BLaER1 (cell line): ENCODE measurements at regions not wholly inside any gene's neighbourhood (a gene's known extent, or its start where the extent isn't known, plus 50 kb on each side); places are given as distances from the start of the nearest gene placed in this dataset.
A peak's percentile ranks its signal among the peaks of the same experiment; 100 is the strongest.

Experiments used
- H3K27ac ChIP-seq: shearing (Covaris generic); formaldehyde crosslinking; 2 replicates; pipeline ENCODE4 v1.8.1; 2022
- H3K27me3 ChIP-seq: shearing (Covaris generic); formaldehyde crosslinking; 2 replicates; pipeline ENCODE4 v1.8.1; 2022
- H3K36me3 ChIP-seq: shearing (Covaris generic); formaldehyde crosslinking; 2 replicates; pipeline ENCODE4 v1.8.1; 2022
- H3K4me1 ChIP-seq: shearing (Covaris generic); formaldehyde crosslinking; 2 replicates; pipeline ENCODE4 v1.8.1; 2022
- H3K4me2 ChIP-seq: shearing (Covaris generic); formaldehyde crosslinking; 2 replicates; pipeline ENCODE4 v1.8.1; 2022
- H3K4me3 ChIP-seq: shearing (Covaris generic); formaldehyde crosslinking; 2 replicates; pipeline ENCODE4 v1.8.1; 2022
- H3K9ac ChIP-seq: shearing (Covaris generic); formaldehyde crosslinking; 2 replicates; pipeline ENCODE4 v1.8.1; 2022
- H3K9me3 ChIP-seq: shearing (Covaris generic); formaldehyde crosslinking; 2 replicates; pipeline ENCODE4 v1.8.1; 2022
- H4K20me1 ChIP-seq: shearing (Covaris generic); formaldehyde crosslinking; 2 replicates; pipeline ENCODE4 v1.8.1; 2022
- Cebpa-rat ChIP-seq: shearing (Covaris generic); IDR thresholded peaks from 2 replicates; pipeline ENCODE4 v1.8.1; 2022

DNA sequence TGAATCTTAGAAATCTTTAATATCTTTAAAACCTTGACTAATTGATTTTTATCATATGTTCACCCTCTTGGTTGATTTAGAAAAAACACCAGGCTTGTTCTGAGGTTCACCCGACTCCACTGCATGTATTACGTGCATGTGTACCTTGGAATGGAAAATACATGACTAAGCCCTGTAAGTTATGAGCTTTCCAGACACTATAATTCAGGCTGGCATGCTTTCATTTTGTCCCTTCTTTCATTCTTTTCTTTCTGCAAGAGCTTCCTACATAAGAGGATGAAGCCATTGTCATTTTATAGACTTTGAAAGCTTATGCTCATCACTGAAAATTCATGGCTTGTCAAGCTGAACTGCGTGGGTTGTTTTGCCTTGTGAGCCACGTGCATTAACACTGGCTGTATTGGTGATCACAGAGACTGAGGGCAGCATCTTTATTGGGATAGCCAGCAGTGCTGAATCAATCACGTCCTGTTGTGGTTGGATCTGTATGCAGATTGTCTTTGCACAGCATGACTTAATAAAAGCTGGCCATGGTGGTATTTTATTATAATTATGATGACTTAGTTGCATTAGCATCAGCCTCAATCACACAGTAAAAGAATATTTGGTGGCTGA lies 141.9 kb downstream of the SLIT2 start:
- H3K4me3 ChIP-seq: no peak overlapping the region
- no peaks in the 10 kb centered on the region for H3K27me3 ChIP-seq
- no peak for TF ChIP-seq Cebpa-rat
- H3K27ac ChIP-seq: no peak overlapping the region
- no peaks in the 10 kb centered on the region for H3K9me3 ChIP-seq
- no peaks in the 10 kb centered on the region for H4K20me1 ChIP-seq
- no peak overlapping the region for H3K4me2 ChIP-seq
- H3K4me1 ChIP-seq: no peaks in the 10 kb centered on the region
- no peaks in the 10 kb centered on the region for H3K36me3 ChIP-seq
- H3K9ac ChIP-seq: no peak overlapping the region

GRCh38 chr4:20394512-20394911 lies 142.8 kb downstream of the SLIT2 start:
- Histone ChIP-seq H3K9ac (no peak overlapping the region), H3K4me1 (no peaks in the 10 kb centered on the region), H3K4me3 (no peak overlapping the region), H3K4me2 (no peak overlapping the region), H3K27me3 (no peaks in the 10 kb centered on the region), H4K20me1 (no peaks in the 10 kb centered on the region), H3K27ac (no peak overlapping the region), H3K36me3 (no peaks in the 10 kb centered on the region), H3K9me3 (no peaks in the 10 kb centered on the region)
- TF ChIP-seq Cebpa-rat: no peak

- Histone ChIP-seq H3K27me3 (no peaks in the 10 kb centered on the region), H4K20me1 (no peaks in the 10 kb centered on the region), H3K9me3 (no peaks in the 10 kb centered on the region), H3K9ac (no peak overlapping the region), H3K4me1 (no peaks in the 10 kb centered on the region), H3K4me2 (no peak overlapping the region), H3K27ac (no peak overlapping the region), H3K36me3 (no peaks in the 10 kb centered on the region), H3K4me3 (no peak overlapping the region)
- no peak for TF ChIP-seq Cebpa-rat
These were observed 143.6 kb downstream of the SLIT2 start for GRCh38 chr4:20395160-20395773.

DNA sequence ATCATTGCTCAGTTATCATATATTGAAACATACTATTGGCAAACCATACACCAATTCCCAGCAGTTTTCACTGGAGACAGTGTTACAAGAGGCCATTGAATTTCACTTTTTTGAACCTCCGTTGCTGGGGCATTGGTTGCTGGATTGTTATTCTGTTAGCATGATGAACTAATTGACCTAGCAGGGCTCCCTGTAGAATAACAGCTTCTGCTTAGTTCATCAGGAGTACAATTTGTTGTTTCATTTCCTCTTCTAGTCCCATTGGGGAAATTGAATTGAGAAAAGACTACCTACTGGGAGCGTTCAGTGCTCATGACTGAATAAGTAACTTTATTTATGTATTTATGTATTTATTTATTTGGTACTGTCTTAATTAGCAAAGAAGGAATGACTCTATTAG lies 151.6 kb downstream of the SLIT2 start:
- TF ChIP-seq Cebpa-rat: no peak
- H3K36me3 ChIP-seq: no peaks in the 10 kb centered on the region
- H3K9me3 ChIP-seq: no peaks in the 10 kb centered on the region
- no peak overlapping the region for H3K27ac ChIP-seq
- no peak overlapping the region for H3K4me2 ChIP-seq
- no peak overlapping the region for H3K4me3 ChIP-seq
- H3K9ac ChIP-seq: no peak overlapping the region
- H4K20me1 ChIP-seq: no peaks in the 10 kb centered on the region
- H3K4me1 ChIP-seq: no peaks in the 10 kb centered on the region
- H3K27me3 ChIP-seq: no peaks in the 10 kb centered on the region

DNA sequence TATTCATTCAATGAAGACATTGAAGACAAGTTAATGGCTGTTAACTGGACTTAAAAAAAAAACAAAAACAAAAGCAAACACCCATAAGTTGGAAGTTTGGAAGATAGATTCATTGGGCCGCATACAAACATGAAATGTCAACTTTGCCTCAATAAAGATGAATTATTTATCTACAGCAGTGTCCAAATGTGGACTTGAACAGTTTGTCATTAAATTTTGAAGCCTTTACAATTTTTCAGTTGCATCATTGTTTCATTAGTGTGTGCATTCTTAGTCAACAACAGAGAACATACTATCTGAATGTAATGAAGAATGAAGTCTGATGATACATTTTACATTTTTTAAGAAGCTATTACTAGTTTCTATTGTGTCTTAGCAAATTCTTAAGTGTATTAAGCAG lies 152.1 kb downstream of the SLIT2 start:
- no peaks in the 10 kb centered on the region for H3K9me3 ChIP-seq
- H4K20me1 ChIP-seq: no peaks in the 10 kb centered on the region
- no peaks in the 10 kb centered on the region for H3K4me1 ChIP-seq
- no peaks in the 10 kb centered on the region for H3K36me3 ChIP-seq
- TF ChIP-seq Cebpa-rat: no peak
- no peak overlapping the region for H3K4me2 ChIP-seq
- no peak overlapping the region for H3K27ac ChIP-seq
- H3K4me3 ChIP-seq: no peak overlapping the region
- H3K27me3 ChIP-seq: no peaks in the 10 kb centered on the region
- no peak overlapping the region for H3K9ac ChIP-seq

- H3K4me1 ChIP-seq: no peaks in the 10 kb centered on the region
- H3K9me3 ChIP-seq: no peaks in the 10 kb centered on the region
- H4K20me1 ChIP-seq: no peaks in the 10 kb centered on the region
- no peaks in the 10 kb centered on the region for H3K27me3 ChIP-seq
- H3K4me2 ChIP-seq: no peak overlapping the region
- no peak overlapping the region for H3K9ac ChIP-seq
- no peak for TF ChIP-seq Cebpa-rat
- H3K4me3 ChIP-seq: no peak overlapping the region
- H3K36me3 ChIP-seq: no peaks in the 10 kb centered on the region
- H3K27ac ChIP-seq: no peak overlapping the region
These were observed 156.9 kb downstream of the SLIT2 start for GRCh38 chr4:20408611-20409010.

DNA sequence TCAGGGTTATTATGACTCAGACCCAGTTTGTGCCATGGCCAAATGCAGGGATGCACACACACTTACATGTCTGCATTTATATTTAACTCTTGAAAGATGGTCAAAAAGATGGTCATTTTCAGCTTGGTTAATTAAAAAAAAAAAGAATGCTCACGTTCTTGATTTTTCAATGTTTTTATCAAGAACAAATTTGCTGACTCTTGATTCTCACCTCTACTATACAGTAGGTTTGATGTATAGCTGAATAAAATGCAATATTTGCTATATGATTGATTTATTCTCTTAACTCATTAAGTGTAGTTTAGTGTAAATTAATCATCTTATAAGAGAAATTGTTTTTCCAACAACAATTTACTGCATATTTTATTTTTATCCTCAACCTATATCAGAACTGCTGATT lies 160.4 kb downstream of the SLIT2 start:
- Histone ChIP-seq H3K4me2 (no peak overlapping the region), H3K4me3 (no peak overlapping the region), H4K20me1 (no peaks in the 10 kb centered on the region), H3K9me3 (no peaks in the 10 kb centered on the region), H3K36me3 (no peaks in the 10 kb centered on the region), H3K4me1 (peaks cover 4% of the 10 kb centered on the region; the same call in 1 of the 2 replicates), H3K9ac (no peak overlapping the region), H3K27me3 (no peaks in the 10 kb centered on the region), H3K27ac (no peak overlapping the region)
- no peak for TF ChIP-seq Cebpa-rat

DNA sequence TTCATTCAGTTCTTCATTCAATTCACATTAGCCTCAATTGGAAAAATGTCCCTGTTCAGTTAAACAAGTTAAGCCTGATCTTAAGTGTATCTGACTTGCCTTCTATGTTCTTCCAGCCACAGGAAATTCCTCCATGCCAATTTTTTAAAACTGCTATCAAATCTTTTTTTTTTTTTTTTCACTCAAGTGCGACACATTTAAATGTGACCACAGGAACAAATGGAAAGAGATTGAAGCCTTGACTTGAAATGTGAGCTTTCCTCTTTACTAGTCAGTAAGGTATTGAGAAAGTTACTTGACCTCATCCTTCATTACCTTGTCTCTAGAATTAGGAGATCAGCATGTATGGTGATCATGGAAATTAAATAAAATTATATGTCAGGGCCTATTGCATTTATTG lies 165.1 kb downstream of the SLIT2 start:
- Histone ChIP-seq H3K9ac (no peak overlapping the region), H3K4me2 (no peak overlapping the region), H3K9me3 (no peaks in the 10 kb centered on the region), H4K20me1 (no peaks in the 10 kb centered on the region), H3K36me3 (no peaks in the 10 kb centered on the region), H3K27ac (no peak overlapping the region), H3K27me3 (no peaks in the 10 kb centered on the region), H3K4me1 (peaks cover 4% of the 10 kb centered on the region; the same call in 1 of the 2 replicates), H3K4me3 (no peak overlapping the region)
- TF ChIP-seq Cebpa-rat: no peak

DNA sequence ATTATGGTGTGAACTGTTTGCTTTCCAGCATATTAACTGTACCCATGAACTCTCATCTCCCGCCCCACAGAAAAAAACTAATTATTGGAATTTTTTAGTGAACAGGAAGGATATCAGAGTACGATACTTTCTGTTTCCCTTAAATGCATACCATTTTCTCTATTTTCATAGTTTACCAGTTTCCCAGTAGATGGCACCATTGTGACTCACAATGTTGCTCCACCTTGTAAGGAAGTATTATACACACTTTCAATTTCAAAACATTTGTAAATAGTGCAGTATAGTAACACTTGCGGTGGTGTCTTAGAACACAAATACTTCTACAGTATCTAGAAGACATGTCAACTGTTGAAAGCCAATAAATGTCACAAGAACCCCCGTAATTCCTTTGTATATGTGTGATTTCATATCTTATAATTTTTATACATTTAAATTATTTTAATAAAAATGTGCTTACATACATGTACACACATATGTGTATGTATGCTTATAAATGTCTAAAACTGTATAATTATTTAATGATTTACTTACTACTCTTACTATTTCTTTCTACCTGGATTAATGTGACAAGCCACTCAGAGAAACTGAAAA lies 167.3 kb downstream of the SLIT2 start:
- peak overlapping the region; percentile 31 for H3K4me2 ChIP-seq

GRCh38 chr4:20420916-20421602 lies 169.4 kb downstream of the SLIT2 start:
- Histone ChIP-seq H4K20me1 (no peaks in the 10 kb centered on the region), H3K4me2 (no peak overlapping the region), H3K27ac (no peak overlapping the region), H3K27me3 (no peaks in the 10 kb centered on the region), H3K9ac (no peak overlapping the region), H3K4me1 (peaks cover 4% of the 10 kb centered on the region; the same call in 1 of the 2 replicates), H3K9me3 (no peaks in the 10 kb centered on the region), H3K36me3 (no peaks in the 10 kb centered on the region), H3K4me3 (no peak overlapping the region)
- no peak for TF ChIP-seq Cebpa-rat

More for the DNA sequence above, 167.3 kb downstream of the SLIT2 start:
- no peak for TF ChIP-seq Cebpa-rat
- Histone ChIP-seq H3K27ac (no peak overlapping the region), H4K20me1 (no peaks in the 10 kb centered on the region), H3K27me3 (no peaks in the 10 kb centered on the region), H3K4me3 (no peak overlapping the region), H3K4me1 (peaks cover 4% of the 10 kb centered on the region; the same call in 1 of the 2 replicates), H3K36me3 (no peaks in the 10 kb centered on the region), H3K9ac (no peak overlapping the region), H3K9me3 (no peaks in the 10 kb centered on the region)
